ENCODE measurements at regions not wholly inside any gene's neighbourhood (a gene's known extent, or its start where the extent isn't known, plus 50 kb on each side); places are given as distances from the start of the nearest gene placed in this dataset.

GRCh38 chr13:54367639-54368271 lies 1339.1 kb downstream of the OLFM4 start:
- Histone ChIP-seq H3K36me3 (ENCODE audit: insufficient read depth, low read length) (no peaks in the 10 kb centered on the region), H3K4me3 (ENCODE audit: low read length in 2 of 2) (no peak overlapping the region), H3K4me1 (ENCODE audit: insufficient read depth, low read length) (no peaks in the 10 kb centered on the region), H3K9me3 (ENCODE audit: control insufficient read depth in 1 of 2, low read length in 2 of 2) (no peaks in the 10 kb centered on the region), H3K27me3 (ENCODE audit: insufficient read depth, low read length) (no peaks in the 10 kb centered on the region), H3K27ac (ENCODE audit: low read depth, low read length) (no peak overlapping the region)
- intact Hi-C loops (cut with micrococcal nuclease): no loop called here
- Mint-ChIP-seq H3K9me3 (peaks cover 2 to 20% (median 6%) of the 10 kb centered on the region in 8 donors), H3K27me3 (no peaks in the 10 kb centered on the region), H3K27ac (peak overlapping the region in 1 of 7 donors; percentile 56), H3K4me3 (no peak overlapping the region), H3K36me3 (no peaks in the 10 kb centered on the region), H3K4me1 (no peaks in the 10 kb centered on the region)
- no peak for DNase-seq
- ChIA-PET CTCF (ENCODE audit: partially characterized antibody) (no interaction called here), POLR2A (ENCODE audit: partially characterized antibody) (no interaction called here)

DNA sequence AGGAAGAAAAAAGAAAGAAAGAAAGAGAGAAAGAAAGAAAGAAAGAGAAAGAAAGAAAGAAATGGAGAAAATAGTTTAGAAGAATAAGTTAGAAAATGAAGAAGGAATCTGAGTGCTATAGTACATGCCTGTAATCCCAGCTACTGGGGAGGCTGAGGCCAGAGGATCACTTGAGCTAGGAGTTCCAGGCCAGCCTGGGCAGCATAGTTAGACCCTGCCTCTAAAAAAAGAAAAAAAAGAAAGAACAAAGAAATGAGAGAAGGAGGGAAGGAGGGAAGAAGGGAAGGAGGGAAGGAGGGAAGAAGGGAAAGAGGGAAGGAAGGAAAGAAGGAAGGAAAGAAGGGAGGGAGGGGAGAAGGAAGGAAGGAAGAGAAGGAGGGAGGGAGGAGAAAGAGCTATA lies 1339.8 kb downstream of the OLFM4 start:
- H3K4me3 ChIP-seq (ENCODE audit: low read length in 2 of 2): no peak overlapping the region
- H3K9me3 ChIP-seq (ENCODE audit: control insufficient read depth in 1 of 2, low read length in 2 of 2): no peaks in the 10 kb centered on the region
- no peaks in the 10 kb centered on the region for H3K27me3 Mint-ChIP-seq
- no peaks in the 10 kb centered on the region for H3K27me3 ChIP-seq (ENCODE audit: insufficient read depth, low read length)
- peaks cover 2 to 22% (median 6%) of the 10 kb centered on the region in 8 donors for H3K9me3 Mint-ChIP-seq
- no peak for DNase-seq
- CTCF ChIA-PET (ENCODE audit: partially characterized antibody): no interaction called here
- intact Hi-C loops (cut with micrococcal nuclease): no loop called here
- no peaks in the 10 kb centered on the region for H3K4me1 ChIP-seq (ENCODE audit: insufficient read depth, low read length)
- peak overlapping the region in 1 of 8 donors; percentile 61 for H3K4me3 Mint-ChIP-seq
- H3K4me1 Mint-ChIP-seq: no peaks in the 10 kb centered on the region
- no peaks in the 10 kb centered on the region for H3K36me3 Mint-ChIP-seq
- no peak overlapping the region for H3K27ac ChIP-seq (ENCODE audit: low read depth, low read length)
- no peaks in the 10 kb centered on the region for H3K36me3 ChIP-seq (ENCODE audit: insufficient read depth, low read length)
- no peak overlapping the region for H3K27ac Mint-ChIP-seq
- POLR2A ChIA-PET (ENCODE audit: partially characterized antibody): no interaction called here

- no peak overlapping the region for H3K4me3 ChIP-seq (ENCODE audit: low read length in 2 of 2)
- intact Hi-C loops (cut with micrococcal nuclease): no loop called here
- POLR2A ChIA-PET (ENCODE audit: partially characterized antibody): no interaction called here
- Mint-ChIP-seq H3K27me3 (no peaks in the 10 kb centered on the region), H3K36me3 (no peaks in the 10 kb centered on the region), H3K9me3 (peaks cover 2 to 26% (median 9%) of the 10 kb centered on the region in 8 donors), H3K4me3 (no peak overlapping the region), H3K27ac (no peak overlapping the region), H3K4me1 (no peaks in the 10 kb centered on the region)
- H3K4me1 ChIP-seq (ENCODE audit: insufficient read depth, low read length): no peaks in the 10 kb centered on the region
- no peaks in the 10 kb centered on the region for H3K36me3 ChIP-seq (ENCODE audit: insufficient read depth, low read length)
- CTCF ChIA-PET (ENCODE audit: partially characterized antibody): no interaction called here
- H3K27me3 ChIP-seq (ENCODE audit: insufficient read depth, low read length): no peaks in the 10 kb centered on the region
- no peak overlapping the region for H3K27ac ChIP-seq (ENCODE audit: low read depth, low read length)
- H3K9me3 ChIP-seq (ENCODE audit: control insufficient read depth in 1 of 2, low read length in 2 of 2): no peaks in the 10 kb centered on the region
- DNase-seq: no peak
These were observed 1344.6 kb downstream of the OLFM4 start for GRCh38 chr13:54373211-54373610.

GRCh38 chr13:54379461-54379860 lies 1350.8 kb downstream of the OLFM4 start:
- ChIA-PET POLR2A (ENCODE audit: partially characterized antibody) (no interaction called here), CTCF (ENCODE audit: partially characterized antibody) (no interaction called here)
- Mint-ChIP-seq H3K9me3 (peaks cover 0 to 21% (median 7%) of the 10 kb centered on the region in 8 donors), H3K36me3 (no peaks in the 10 kb centered on the region), H3K27ac (no peak overlapping the region), H3K27me3 (no peaks in the 10 kb centered on the region), H3K4me1 (no peaks in the 10 kb centered on the region), H3K4me3 (peak overlapping the region in 1 of 8 donors; percentile 1)
- no peaks in the 10 kb centered on the region for H3K27me3 ChIP-seq (ENCODE audit: insufficient read depth, low read length)
- H3K4me3 ChIP-seq (ENCODE audit: low read length in 2 of 2): no peak overlapping the region
- no peak for DNase-seq
- no peaks in the 10 kb centered on the region for H3K36me3 ChIP-seq (ENCODE audit: insufficient read depth, low read length)
- H3K27ac ChIP-seq (ENCODE audit: low read depth, low read length): no peak overlapping the region
- H3K4me1 ChIP-seq (ENCODE audit: insufficient read depth, low read length): no peaks in the 10 kb centered on the region
- intact Hi-C loops (cut with micrococcal nuclease): no loop called here
- H3K9me3 ChIP-seq (ENCODE audit: control insufficient read depth in 1 of 2, low read length in 2 of 2): no peaks in the 10 kb centered on the region

DNA sequence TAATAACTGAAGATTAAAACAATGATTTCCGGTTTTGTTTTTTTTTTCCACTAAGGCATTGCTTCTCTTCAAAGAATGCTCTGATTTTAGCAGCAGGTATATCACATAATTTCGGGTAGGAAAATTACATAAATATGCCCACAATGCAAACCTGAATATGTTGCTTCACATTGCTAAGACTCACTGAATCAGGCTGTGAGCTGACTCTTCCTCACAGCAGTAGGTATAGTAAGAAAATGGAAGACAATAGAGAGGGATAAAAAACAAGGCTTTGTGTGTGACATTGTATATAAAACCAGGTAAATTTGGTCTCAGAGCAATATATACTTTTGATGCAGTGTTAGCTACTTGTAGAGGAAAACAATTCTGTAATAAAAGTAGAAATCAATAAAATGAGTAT lies 1355.0 kb downstream of the OLFM4 start:
- Mint-ChIP-seq H3K27me3 (no peaks in the 10 kb centered on the region), H3K36me3 (no peaks in the 10 kb centered on the region), H3K4me1 (no peaks in the 10 kb centered on the region), H3K27ac (no peak overlapping the region), H3K4me3 (no peak overlapping the region), H3K9me3 (peaks cover 0 to 19% (median 9%) of the 10 kb centered on the region in 8 donors)
- Histone ChIP-seq H3K36me3 (ENCODE audit: insufficient read depth, low read length) (no peaks in the 10 kb centered on the region), H3K4me1 (ENCODE audit: insufficient read depth, low read length) (no peaks in the 10 kb centered on the region), H3K9me3 (ENCODE audit: control insufficient read depth in 1 of 2, low read length in 2 of 2) (no peaks in the 10 kb centered on the region), H3K4me3 (ENCODE audit: low read length in 2 of 2) (no peak overlapping the region), H3K27ac (ENCODE audit: low read depth, low read length) (no peak overlapping the region), H3K27me3 (ENCODE audit: insufficient read depth, low read length) (no peaks in the 10 kb centered on the region)
- no peak for DNase-seq
- POLR2A ChIA-PET (ENCODE audit: partially characterized antibody): no interaction called here
- intact Hi-C loops (cut with micrococcal nuclease): no loop called here
- CTCF ChIA-PET (ENCODE audit: partially characterized antibody): no interaction called here

DNA sequence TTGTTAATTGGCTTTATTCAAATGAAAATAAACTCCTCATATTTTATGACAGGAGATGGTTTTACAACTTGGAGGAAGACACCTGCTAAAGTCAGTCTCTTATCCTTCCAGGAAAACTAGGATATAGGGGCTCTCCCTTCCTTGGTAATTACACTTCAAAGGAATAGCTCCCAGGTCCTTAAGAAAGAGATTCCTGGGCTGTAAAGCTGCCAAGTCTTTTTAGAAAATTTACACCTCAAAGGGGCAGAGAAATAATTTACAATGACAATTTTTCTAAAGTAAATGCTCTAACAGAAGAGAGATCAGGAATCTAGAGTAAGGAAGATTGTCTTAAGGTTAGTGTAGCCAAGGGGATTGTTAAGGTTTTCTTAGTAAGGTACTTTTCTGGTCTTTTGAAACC lies 1359.0 kb downstream of the OLFM4 start:
- no peaks in the 10 kb centered on the region for H3K36me3 Mint-ChIP-seq
- peaks cover 0 to 19% (median 11%) of the 10 kb centered on the region in 8 donors for H3K9me3 Mint-ChIP-seq
- intact Hi-C loops (cut with micrococcal nuclease): no loop called here

DNA sequence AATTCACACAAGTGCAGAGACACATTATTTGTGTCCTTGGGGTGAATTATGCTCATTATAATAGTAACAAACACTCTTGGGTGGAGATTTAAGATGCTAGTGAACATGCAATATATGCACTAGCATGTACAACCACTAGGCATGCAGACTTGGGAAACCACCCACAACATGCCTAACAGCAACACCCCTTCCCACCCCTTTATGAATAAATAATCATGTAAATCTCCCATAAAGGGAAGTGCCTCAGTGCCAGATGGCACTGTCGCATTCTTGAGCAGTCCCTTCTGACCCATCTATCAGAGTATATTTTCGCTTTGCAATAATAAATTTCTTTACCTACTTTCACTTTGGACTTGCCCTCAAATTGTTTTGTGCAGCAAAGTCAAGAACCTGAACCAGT lies 1362.2 kb downstream of the OLFM4 start:
- no peaks in the 10 kb centered on the region for H3K4me1 ChIP-seq (ENCODE audit: insufficient read depth, low read length)
- POLR2A ChIA-PET (ENCODE audit: partially characterized antibody): no interaction called here
- no peak overlapping the region for H3K4me3 Mint-ChIP-seq
- no peak overlapping the region for H3K27ac Mint-ChIP-seq
- no peaks in the 10 kb centered on the region for H3K36me3 ChIP-seq (ENCODE audit: insufficient read depth, low read length)
- no peak for DNase-seq
- peaks cover 0 to 26% (median 13%) of the 10 kb centered on the region in 8 donors for H3K9me3 Mint-ChIP-seq
- no peak overlapping the region for H3K4me3 ChIP-seq (ENCODE audit: low read length in 2 of 2)
- H3K27me3 Mint-ChIP-seq: no peaks in the 10 kb centered on the region
- H3K27ac ChIP-seq (ENCODE audit: low read depth, low read length): no peak overlapping the region
- no peaks in the 10 kb centered on the region for H3K9me3 ChIP-seq (ENCODE audit: control insufficient read depth in 1 of 2, low read length in 2 of 2)
- H3K4me1 Mint-ChIP-seq: no peaks in the 10 kb centered on the region
- H3K27me3 ChIP-seq (ENCODE audit: insufficient read depth, low read length): no peaks in the 10 kb centered on the region
- H3K36me3 Mint-ChIP-seq: no peaks in the 10 kb centered on the region
- CTCF ChIA-PET (ENCODE audit: partially characterized antibody): no interaction called here
- intact Hi-C loops (cut with micrococcal nuclease): no loop called here

More for the DNA sequence above, 1359.0 kb downstream of the OLFM4 start:
- Histone ChIP-seq H3K4me3 (ENCODE audit: low read length in 2 of 2) (no peak overlapping the region), H3K9me3 (ENCODE audit: control insufficient read depth in 1 of 2, low read length in 2 of 2) (no peaks in the 10 kb centered on the region), H3K27me3 (ENCODE audit: insufficient read depth, low read length) (no peaks in the 10 kb centered on the region), H3K4me1 (ENCODE audit: insufficient read depth, low read length) (no peaks in the 10 kb centered on the region), H3K27ac (ENCODE audit: low read depth, low read length) (no peak overlapping the region), H3K36me3 (ENCODE audit: insufficient read depth, low read length) (no peaks in the 10 kb centered on the region)
- Mint-ChIP-seq H3K4me3 (no peak overlapping the region), H3K4me1 (no peaks in the 10 kb centered on the region), H3K27ac (no peak overlapping the region), H3K27me3 (no peaks in the 10 kb centered on the region)
- ChIA-PET CTCF (ENCODE audit: partially characterized antibody) (no interaction called here), POLR2A (ENCODE audit: partially characterized antibody) (no interaction called here)
- no peak for DNase-seq
